Esophagus squamous epithelium (tissue), 5 donors: ENCODE measurements at regions not wholly inside any gene's neighbourhood (a gene's known extent, or its start where the extent isn't known, plus 50 kb on each side); places are given as distances from the start of the nearest gene placed in this dataset.

Experiments
- DNase-seq: peaks from one replicate; lab custom pipeline; 2025; lab: John Stamatoyannopoulos, UW
- H3K27ac ChIP-seq, 4 donors: fragments of 200-600 bp; sonication (generic); one replicate each; pipeline ENCODE4 v1.5.1; 2016 to 2019; ENCODE audit warnings: mild to moderate bottlenecking in 1 of 4
- H3K27me3 ChIP-seq, 4 donors: fragments of 200-600 bp; sonication (generic); 1 replicate in 3 of 4; 2 replicates in 1 of 4; pipeline versions ENCODE4 v1.5.1 to v1.6.0; 2017 to 2021; ENCODE audit warnings: antibody characterized with exemption in 1 of 4
- H3K36me3 ChIP-seq, 3 donors: fragments of 200-600 bp; sonication (generic); one replicate each; pipeline ENCODE4 v1.5.1; 2016 to 2019
- H3K4me1 ChIP-seq, 3 donors: fragments of 200-600 bp; sonication (generic); one replicate each; pipeline ENCODE4 v1.5.1; 2017 to 2019
- H3K4me3 ChIP-seq, 4 donors: fragments of 200-600 bp; sonication (generic); 1 replicate in 3 of 4; 2 replicates in 1 of 4; pipeline ENCODE4 v1.5.1; 2016 to 2019; ENCODE audit warnings: mild to moderate bottlenecking in 2 of 4, moderate library complexity in 1 of 4
- H3K9me3 ChIP-seq, 3 donors: fragments of 200-600 bp; sonication (generic); one replicate each; pipeline ENCODE4 v1.5.1; 2016 to 2019
- POLR2A ChIP-seq, 4 donors: fragments of 450-650 bp; IDR thresholded peaks; one replicate each; pipeline ENCODE4 v1.6.1; 2017; ENCODE audit warnings: antibody characterized with exemption in 4 of 4, mild to moderate bottlenecking in 4 of 4, moderate library complexity in 3 of 4
- WGBS, 2 donors: methylation state at CpG; one replicate each; pipeline ENCODE4 v1.1.5; 2018; 5-methylcytosine and 5-hydroxymethylcytosine counted together
- intact Hi-C: fragments of 100-400 bp; cut with DNase I; formaldehyde crosslinking; loops from one replicate; pipeline ENCODE4 v1.15.0; 2022
- TF ChIP-seq, protein P1 (sequence below), 6 experiments: fragments of 450-650 bp in 4 of 6; fragments of 200-600 bp in 2 of 6; sonication (generic) in 2 of 6; IDR thresholded peaks; one replicate each; pipeline ENCODE4 v1.5.1; 2016 to 2019; ENCODE audit warnings: antibody characterized with exemption in 6 of 6, mild to moderate bottlenecking in 4 of 6, moderate library complexity in 4 of 6
- donor health status: DM: yes; HTN: yes; CAD: no.

DNA sequence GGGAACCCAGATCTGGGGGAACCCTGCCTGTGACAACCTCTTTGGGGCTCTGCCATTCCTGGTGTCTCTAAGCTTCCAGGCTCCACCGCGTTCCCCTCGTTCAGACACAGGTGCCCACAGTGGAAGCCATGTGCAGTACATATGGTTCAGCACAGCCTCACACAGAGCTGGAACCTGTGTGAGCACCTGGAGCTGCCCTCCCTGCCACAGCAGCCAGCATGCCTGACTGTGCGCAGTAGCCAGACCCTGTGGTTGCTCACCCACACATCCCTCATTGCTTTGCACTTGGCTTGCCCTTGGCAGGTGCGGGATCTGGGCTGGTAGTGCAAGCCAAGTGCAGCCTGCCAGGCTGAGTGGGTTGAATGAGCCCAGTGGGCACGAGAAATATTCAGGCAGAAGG, 814.2 kb downstream of the PDHA2 start:
- Histone ChIP-seq H3K9me3 (peaks cover 0 to 7% (median 0%) of the 10 kb centered on the region in 3 donors), H3K27me3 (no peaks in the 10 kb centered on the region), H3K4me3 (no peak overlapping the region), H3K36me3 (no peaks in the 10 kb centered on the region), H3K4me1 (no peaks in the 10 kb centered on the region), H3K27ac (no peak overlapping the region)
- intact Hi-C loops, result no loop called here
- WGBS, 2 donors, result 68 to 71% methylated on average over 3 to 6 of the region's 6 CpGs
- TF ChIP-seq, protein P1, sequence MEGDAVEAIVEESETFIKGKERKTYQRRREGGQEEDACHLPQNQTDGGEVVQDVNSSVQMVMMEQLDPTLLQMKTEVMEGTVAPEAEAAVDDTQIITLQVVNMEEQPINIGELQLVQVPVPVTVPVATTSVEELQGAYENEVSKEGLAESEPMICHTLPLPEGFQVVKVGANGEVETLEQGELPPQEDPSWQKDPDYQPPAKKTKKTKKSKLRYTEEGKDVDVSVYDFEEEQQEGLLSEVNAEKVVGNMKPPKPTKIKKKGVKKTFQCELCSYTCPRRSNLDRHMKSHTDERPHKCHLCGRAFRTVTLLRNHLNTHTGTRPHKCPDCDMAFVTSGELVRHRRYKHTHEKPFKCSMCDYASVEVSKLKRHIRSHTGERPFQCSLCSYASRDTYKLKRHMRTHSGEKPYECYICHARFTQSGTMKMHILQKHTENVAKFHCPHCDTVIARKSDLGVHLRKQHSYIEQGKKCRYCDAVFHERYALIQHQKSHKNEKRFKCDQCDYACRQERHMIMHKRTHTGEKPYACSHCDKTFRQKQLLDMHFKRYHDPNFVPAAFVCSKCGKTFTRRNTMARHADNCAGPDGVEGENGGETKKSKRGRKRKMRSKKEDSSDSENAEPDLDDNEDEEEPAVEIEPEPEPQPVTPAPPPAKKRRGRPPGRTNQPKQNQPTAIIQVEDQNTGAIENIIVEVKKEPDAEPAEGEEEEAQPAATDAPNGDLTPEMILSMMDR (IDR thresholded peaks at IDR 0.05), result no peak
- TF ChIP-seq POLR2A (IDR thresholded peaks at IDR 0.05), result no peak
- DNase-seq, result no peak

DNA sequence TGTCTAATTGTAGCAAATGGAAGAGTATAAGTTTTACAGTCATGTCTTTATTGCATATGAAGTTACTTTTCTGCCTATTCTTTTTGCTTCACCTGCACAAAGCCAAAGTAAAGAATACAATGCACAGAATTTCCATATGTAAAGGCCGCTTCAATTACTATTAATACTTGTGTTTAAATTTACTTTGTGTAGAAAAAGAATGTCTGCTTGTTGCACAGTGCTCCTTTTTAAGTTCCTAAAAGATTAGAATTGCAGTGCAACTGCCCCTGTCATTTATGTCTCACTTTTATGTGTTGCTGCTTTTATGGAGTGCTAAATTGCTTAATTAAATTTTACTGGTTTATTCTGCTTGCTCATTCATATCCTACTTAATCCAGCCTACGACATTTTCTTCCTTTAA, 830.5 kb downstream of the PDHA2 start:
- H3K27me3 ChIP-seq, result no peaks in the 10 kb centered on the region
- no peaks in the 10 kb centered on the region for H3K36me3 ChIP-seq
- H3K4me3 ChIP-seq, result no peak overlapping the region
- WGBS, 2 donors, result 48% methylated on average over 2 of the region's 2 CpGs
- no peak for DNase-seq
- intact Hi-C loops, result no loop called here
- no peaks in the 10 kb centered on the region for H3K4me1 ChIP-seq
- no peaks in the 10 kb centered on the region for H3K9me3 ChIP-seq
- TF ChIP-seq POLR2A (IDR thresholded peaks at IDR 0.05), result no peak
- TF ChIP-seq, protein P1 (IDR thresholded peaks at IDR 0.05), result no peak
- no peak overlapping the region for H3K27ac ChIP-seq

DNA sequence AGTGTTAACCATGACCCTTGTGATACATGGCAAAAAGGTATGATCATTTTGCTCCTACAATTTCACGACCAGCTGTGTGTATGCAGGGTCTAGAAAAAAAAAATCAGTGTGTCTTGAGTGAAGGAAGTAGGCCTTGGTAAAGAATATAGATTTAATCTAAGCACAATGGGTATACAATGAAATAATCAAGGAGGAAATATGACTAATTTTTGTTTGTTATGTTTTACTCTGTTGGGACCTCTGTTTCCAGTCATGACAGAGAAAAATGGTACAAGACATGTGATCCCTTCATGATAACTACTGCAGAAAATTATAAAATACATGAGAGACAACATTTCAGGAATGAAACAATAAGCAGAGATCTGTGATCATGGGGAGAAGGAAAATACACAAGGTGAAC, 835.5 kb downstream of the PDHA2 start:
- intact Hi-C loops, result no loop called here
- Histone ChIP-seq H3K4me3 (no peak overlapping the region), H3K4me1 (no peaks in the 10 kb centered on the region), H3K27ac (no peak overlapping the region), H3K9me3 (no peaks in the 10 kb centered on the region), H3K36me3 (no peaks in the 10 kb centered on the region), H3K27me3 (no peaks in the 10 kb centered on the region)
- no peak for TF ChIP-seq POLR2A (IDR thresholded peaks at IDR 0.05)
- TF ChIP-seq, protein P1 (IDR thresholded peaks at IDR 0.05), result no peak
- no peak for DNase-seq
- WGBS, 2 donors, result 29 to 47% methylated on average over 1 of the region's 1 CpG

DNA sequence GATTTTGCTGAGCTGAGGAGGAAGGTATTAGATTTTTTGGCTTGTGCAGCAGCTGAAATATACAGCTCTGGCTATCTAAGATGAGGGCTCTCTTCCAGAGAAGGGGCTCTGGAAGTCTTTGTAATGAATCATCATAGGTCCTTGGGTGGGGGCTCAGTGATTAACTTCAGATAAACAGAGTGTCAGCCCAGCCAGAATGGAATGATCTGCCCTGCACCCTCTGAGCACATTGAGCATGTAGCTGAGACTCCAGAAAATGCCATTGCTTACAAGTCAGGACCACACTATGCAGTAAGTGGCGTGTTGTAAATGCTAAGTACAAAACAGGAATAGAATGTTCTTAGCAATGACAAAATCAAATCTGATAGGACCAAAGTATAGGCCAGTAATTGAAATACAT, 836.0 kb downstream of the PDHA2 start:
- no peaks in the 10 kb centered on the region for H3K9me3 ChIP-seq
- 35 to 43% methylated on average over 1 of the region's 1 CpG for WGBS, 2 donors
- intact Hi-C loops, result no loop called here

DNA sequence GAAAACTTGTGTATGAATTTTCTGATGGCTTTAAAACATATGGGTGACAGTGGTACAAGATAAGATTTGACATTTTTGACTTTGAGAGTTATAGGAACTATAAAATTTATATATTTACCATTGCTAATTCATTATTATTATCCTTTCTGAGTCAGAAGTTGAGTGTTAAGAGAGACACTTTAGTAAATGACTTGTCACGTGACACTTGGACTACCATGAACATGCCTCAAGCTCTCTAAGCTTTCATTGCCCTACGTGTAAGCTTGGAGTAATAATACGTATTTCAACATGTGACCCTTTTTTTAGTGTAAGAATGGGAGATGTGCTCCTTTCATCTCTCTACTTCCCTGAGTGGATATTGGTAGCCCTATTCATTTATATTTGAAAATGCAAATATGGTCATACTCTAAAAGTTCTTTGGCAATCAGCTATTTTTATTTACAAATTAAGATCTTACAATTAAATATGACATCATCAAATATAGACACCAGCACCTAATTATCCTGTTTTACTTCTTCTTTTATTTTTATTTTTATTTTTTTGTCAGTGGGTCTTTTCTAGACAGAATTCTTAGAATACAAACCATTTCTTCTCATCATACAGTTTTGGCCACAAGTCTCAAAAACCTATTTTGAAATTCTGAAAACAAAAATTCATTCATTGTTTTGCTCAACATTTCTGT, 837.0 kb downstream of the PDHA2 start:
- 79 to 87% methylated on average over 3 of the region's 3 CpGs for WGBS, 2 donors
- Histone ChIP-seq H3K4me1 (no peaks in the 10 kb centered on the region), H3K27me3 (no peaks in the 10 kb centered on the region), H3K36me3 (no peaks in the 10 kb centered on the region), H3K9me3 (no peaks in the 10 kb centered on the region), H3K27ac (no peak overlapping the region), H3K4me3 (no peak overlapping the region)
- intact Hi-C loops, result no loop called here
- TF ChIP-seq, protein P1 (IDR thresholded peaks at IDR 0.05), result no peak
- no peak for TF ChIP-seq POLR2A (IDR thresholded peaks at IDR 0.05)
- DNase-seq, result no peak

More for the DNA sequence above, 836.0 kb downstream of the PDHA2 start:
- no peak for TF ChIP-seq POLR2A (IDR thresholded peaks at IDR 0.05)
- TF ChIP-seq, protein P1 (IDR thresholded peaks at IDR 0.05), result no peak
- Histone ChIP-seq H3K36me3 (no peaks in the 10 kb centered on the region), H3K4me3 (no peak overlapping the region), H3K27me3 (no peaks in the 10 kb centered on the region), H3K4me1 (no peaks in the 10 kb centered on the region), H3K27ac (no peak overlapping the region)
- DNase-seq, result no peak
